ENCODE measurements at regions not wholly inside any gene's neighbourhood (a gene's known extent, or its start where the extent isn't known, plus 50 kb on each side); places are given as distances from the start of the nearest gene placed in this dataset.

- ChIA-PET POLR2A (no interaction called here), CTCF (no interaction called here)
- Mint-ChIP-seq H3K36me3 (no peaks in the 10 kb centered on the region), H3K4me3 (no peak overlapping the region), H3K4me1 (no peaks in the 10 kb centered on the region), H3K27me3 (peaks cover 0 to 6% of the 10 kb centered on the region in 2 donors), H3K9me3 (peaks cover 0 to 10% (median 6%) of the 10 kb centered on the region in 3 donors), H3K27ac (no peak overlapping the region)
- WGBS (ENCODE audit: insufficient coverage): no CpG with 5 or more reads among the region's 3 CpGs
- Histone ChIP-seq H3K27ac (ENCODE audit: low read length) (no peak overlapping the region), H3K9me3 (no peaks in the 10 kb centered on the region), H3K4me3 (ENCODE audit: control insufficient read depth in 1 of 2, extremely low read depth in 1 of 2, low read length in 1 of 2) (no peak overlapping the region), H3K36me3 (ENCODE audit: control insufficient read depth in 2 of 2, extremely low read depth in 1 of 2, insufficient read depth in 1 of 2, low read length in 1 of 2) (no peaks in the 10 kb centered on the region), H3K27me3 (replicated peaks in 1 of 2; ENCODE audit: control insufficient read depth in 2 of 2, extremely low read depth in 1 of 2, insufficient read depth in 2 of 2, low read length in 1 of 2) (peaks cover 0 to 10% of the 10 kb centered on the region in 2 experiments), H3K4me1 (ENCODE audit: control insufficient read depth in 1 of 2, extremely low read depth in 1 of 2, insufficient read depth in 2 of 2, low read length in 2 of 2) (peaks cover 0 to 4% of the 10 kb centered on the region in 2 experiments)
- no peak for ATAC-seq (replicated peaks in 1 of 4)
- DNase-seq: no peak
Measured at GRCh38 chr12:124232654-124232987, 62.3 kb upstream of the RFLNA start.

- POLR2A ChIA-PET: no interaction called here
- ATAC-seq (replicated peaks in 1 of 4): no peak
- H3K36me3 ChIP-seq (ENCODE audit: control insufficient read depth in 2 of 2, extremely low read depth in 1 of 2, insufficient read depth in 1 of 2, low read length in 1 of 2): no peaks in the 10 kb centered on the region
- 100% methylated on average over 1 of the region's 5 CpGs for WGBS (ENCODE audit: insufficient coverage)
- H3K27ac Mint-ChIP-seq: no peak overlapping the region
- H3K9me3 ChIP-seq: no peaks in the 10 kb centered on the region
- peaks cover 0 to 5% of the 10 kb centered on the region in 2 experiments for H3K27me3 ChIP-seq (replicated peaks in 1 of 2; ENCODE audit: control insufficient read depth in 2 of 2, extremely low read depth in 1 of 2, insufficient read depth in 2 of 2, low read length in 1 of 2)
- H3K27ac ChIP-seq (ENCODE audit: low read length): no peak overlapping the region
- H3K9me3 Mint-ChIP-seq: peaks cover 0 to 10% (median 6%) of the 10 kb centered on the region in 3 donors
- H3K36me3 Mint-ChIP-seq: no peaks in the 10 kb centered on the region
- no peak overlapping the region for H3K4me3 ChIP-seq (ENCODE audit: control insufficient read depth in 1 of 2, extremely low read depth in 1 of 2, low read length in 1 of 2)
- no peaks in the 10 kb centered on the region for H3K4me1 Mint-ChIP-seq
- DNase-seq: no peak
- H3K4me3 Mint-ChIP-seq: no peak overlapping the region
- H3K4me1 ChIP-seq (ENCODE audit: control insufficient read depth in 1 of 2, extremely low read depth in 1 of 2, insufficient read depth in 2 of 2, low read length in 2 of 2): peaks cover 0 to under 1% of the 10 kb centered on the region in 2 experiments
- CTCF ChIA-PET: no interaction called here
- H3K27me3 Mint-ChIP-seq: peaks cover 3 to 6% of the 10 kb centered on the region in 2 donors
Measured at GRCh38 chr12:124233041-124233796, 61.7 kb upstream of the RFLNA start.

GRCh38 chr12:124233846-124234640 is 60.9 kb upstream of the RFLNA start:
- no peaks in the 10 kb centered on the region for H3K36me3 Mint-ChIP-seq
- Histone ChIP-seq H3K27ac (ENCODE audit: low read length) (no peak overlapping the region), H3K4me3 (ENCODE audit: control insufficient read depth in 1 of 2, extremely low read depth in 1 of 2, low read length in 1 of 2) (no peak overlapping the region), H3K27me3 (replicated peaks in 1 of 2; ENCODE audit: control insufficient read depth in 2 of 2, extremely low read depth in 1 of 2, insufficient read depth in 2 of 2, low read length in 1 of 2) (peaks cover 0 to 3% of the 10 kb centered on the region in 2 experiments), H3K36me3 (ENCODE audit: control insufficient read depth in 2 of 2, extremely low read depth in 1 of 2, insufficient read depth in 1 of 2, low read length in 1 of 2) (no peaks in the 10 kb centered on the region), H3K4me1 (ENCODE audit: control insufficient read depth in 1 of 2, extremely low read depth in 1 of 2, insufficient read depth in 2 of 2, low read length in 2 of 2) (no peaks in the 10 kb centered on the region), H3K9me3 (no peaks in the 10 kb centered on the region)
- H3K27ac Mint-ChIP-seq: no peak overlapping the region
- peaks cover 7 to 12% of the 10 kb centered on the region in 2 donors for H3K27me3 Mint-ChIP-seq
- DNase-seq (no peak), ATAC-seq (replicated peaks in 1 of 4) (no peak)
- POLR2A ChIA-PET: no interaction called here
- H3K9me3 Mint-ChIP-seq: peaks cover 0 to 10% (median 6%) of the 10 kb centered on the region in 3 donors
- WGBS (ENCODE audit: insufficient coverage): 89% methylated on average over 7 of the region's 8 CpGs
- H3K4me1 Mint-ChIP-seq: no peaks in the 10 kb centered on the region
- H3K4me3 Mint-ChIP-seq: no peak overlapping the region
- CTCF ChIA-PET: no interaction called here

DNA sequence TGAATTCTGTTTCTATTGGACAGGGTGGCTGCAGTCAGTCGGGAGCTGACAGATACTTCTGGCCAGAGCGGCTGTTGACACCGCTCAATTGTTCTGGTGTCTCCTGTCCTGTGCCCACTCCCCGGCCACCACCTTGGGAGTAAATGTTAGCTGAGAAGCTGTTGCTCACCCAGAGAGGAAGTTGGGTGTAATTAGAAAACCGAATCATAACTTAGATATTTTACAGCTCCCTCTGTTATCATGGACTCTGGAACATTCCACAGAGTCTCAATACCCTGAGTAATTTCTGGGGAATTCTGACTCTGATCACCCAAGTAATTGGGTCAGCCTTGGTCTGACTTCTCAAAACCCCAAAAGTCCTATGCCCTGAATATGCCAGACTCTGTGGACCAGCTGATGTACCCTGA is 58.3 kb upstream of the RFLNA start:
- Mint-ChIP-seq H3K27me3 (peaks cover 7 to 18% of the 10 kb centered on the region in 2 donors), H3K27ac (no peak overlapping the region), H3K36me3 (no peaks in the 10 kb centered on the region), H3K9me3 (peaks cover 0 to 6% (median 5%) of the 10 kb centered on the region in 3 donors), H3K4me3 (no peak overlapping the region), H3K4me1 (no peaks in the 10 kb centered on the region)
- H3K27me3 ChIP-seq (replicated peaks in 1 of 2; ENCODE audit: control insufficient read depth in 2 of 2, extremely low read depth in 1 of 2, insufficient read depth in 2 of 2, low read length in 1 of 2): peaks cover 0 to 8% of the 10 kb centered on the region in 2 experiments
- no CpG with 5 or more reads among the region's 5 CpGs for WGBS (ENCODE audit: insufficient coverage)
- no peaks in the 10 kb centered on the region for H3K36me3 ChIP-seq (ENCODE audit: control insufficient read depth in 2 of 2, extremely low read depth in 1 of 2, insufficient read depth in 1 of 2, low read length in 1 of 2)
- H3K4me1 ChIP-seq (ENCODE audit: control insufficient read depth in 1 of 2, extremely low read depth in 1 of 2, insufficient read depth in 2 of 2, low read length in 2 of 2): no peaks in the 10 kb centered on the region
- no peak for ATAC-seq (replicated peaks in 1 of 4)
- no peak overlapping the region for H3K4me3 ChIP-seq (ENCODE audit: control insufficient read depth in 1 of 2, extremely low read depth in 1 of 2, low read length in 1 of 2)
- ChIA-PET CTCF (no interaction called here), POLR2A (no interaction called here)
- no peaks in the 10 kb centered on the region for H3K9me3 ChIP-seq
- no peak overlapping the region for H3K27ac ChIP-seq (ENCODE audit: low read length)
- DNase-seq: no peak

GRCh38 chr12:124238886-124239285 is 56.0 kb upstream of the RFLNA start:
- no peaks in the 10 kb centered on the region for H3K4me1 Mint-ChIP-seq
- no peaks in the 10 kb centered on the region for H3K36me3 Mint-ChIP-seq
- Histone ChIP-seq H3K36me3 (ENCODE audit: control insufficient read depth in 2 of 2, extremely low read depth in 1 of 2, insufficient read depth in 1 of 2, low read length in 1 of 2) (no peaks in the 10 kb centered on the region), H3K4me1 (ENCODE audit: control insufficient read depth in 1 of 2, extremely low read depth in 1 of 2, insufficient read depth in 2 of 2, low read length in 2 of 2) (no peaks in the 10 kb centered on the region), H3K9me3 (no peaks in the 10 kb centered on the region), H3K27me3 (replicated peaks in 1 of 2; ENCODE audit: control insufficient read depth in 2 of 2, extremely low read depth in 1 of 2, insufficient read depth in 2 of 2, low read length in 1 of 2) (peaks cover 0 to 8% of the 10 kb centered on the region in 2 experiments), H3K27ac (ENCODE audit: low read length) (no peak overlapping the region), H3K4me3 (ENCODE audit: control insufficient read depth in 1 of 2, extremely low read depth in 1 of 2, low read length in 1 of 2) (no peak overlapping the region)
- H3K9me3 Mint-ChIP-seq: peaks cover 0 to 10% (median 5%) of the 10 kb centered on the region in 3 donors
- WGBS (ENCODE audit: insufficient coverage): no CpG with 5 or more reads among the region's 4 CpGs
- DNase-seq (no peak), ATAC-seq (replicated peaks in 1 of 4) (no peak)
- ChIA-PET POLR2A (no interaction called here), CTCF (interaction anchor here in 1 of 2 donors (0.5 kb wide), 1 partner anchor 50 kb away, joined by 4 read pairs; no protein-coding TSS in a partner anchor)
- H3K27me3 Mint-ChIP-seq: peaks cover 11 to 13% of the 10 kb centered on the region in 2 donors
- no peak overlapping the region for H3K27ac Mint-ChIP-seq
- no peak overlapping the region for H3K4me3 Mint-ChIP-seq

DNA sequence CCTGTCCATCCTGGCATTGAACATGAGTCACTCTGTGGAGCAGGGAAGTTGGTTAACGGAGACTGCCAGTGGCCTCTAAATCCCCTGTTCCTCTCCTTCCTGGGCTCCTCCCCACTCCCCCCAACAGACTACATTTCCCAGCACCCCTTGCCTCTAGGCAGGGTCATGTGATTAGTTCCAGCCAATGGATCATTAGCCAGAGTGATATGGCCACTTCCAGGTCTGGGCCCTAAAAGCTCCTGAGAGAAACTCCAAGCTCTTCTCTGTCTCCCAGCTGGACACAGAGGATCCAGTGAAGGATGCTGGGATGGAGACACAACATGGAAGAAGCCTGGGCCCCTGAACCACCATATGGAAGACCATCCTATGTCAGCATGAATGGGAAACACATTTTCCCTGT is 54.4 kb upstream of the RFLNA start:
- no peak for DNase-seq
- ATAC-seq (replicated peaks in 1 of 4): no peak
- Histone ChIP-seq H3K27ac (ENCODE audit: low read length) (no peak overlapping the region), H3K4me1 (ENCODE audit: control insufficient read depth in 1 of 2, extremely low read depth in 1 of 2, insufficient read depth in 2 of 2, low read length in 2 of 2) (no peaks in the 10 kb centered on the region), H3K4me3 (ENCODE audit: control insufficient read depth in 1 of 2, extremely low read depth in 1 of 2, low read length in 1 of 2) (no peak overlapping the region), H3K36me3 (ENCODE audit: control insufficient read depth in 2 of 2, extremely low read depth in 1 of 2, insufficient read depth in 1 of 2, low read length in 1 of 2) (no peaks in the 10 kb centered on the region), H3K9me3 (no peaks in the 10 kb centered on the region), H3K27me3 (replicated peaks in 1 of 2; ENCODE audit: control insufficient read depth in 2 of 2, extremely low read depth in 1 of 2, insufficient read depth in 2 of 2, low read length in 1 of 2) (peaks cover 0 to 8% of the 10 kb centered on the region in 2 experiments)
- WGBS (ENCODE audit: insufficient coverage): 100% methylated on average over 1 of the region's 1 CpG
- Mint-ChIP-seq H3K4me1 (no peaks in the 10 kb centered on the region), H3K9me3 (peaks cover 0 to 11% (median 4%) of the 10 kb centered on the region in 3 donors), H3K27me3 (peaks cover 13 to 16% of the 10 kb centered on the region in 2 donors), H3K27ac (no peak overlapping the region), H3K4me3 (no peak overlapping the region), H3K36me3 (no peaks in the 10 kb centered on the region)
- POLR2A ChIA-PET: no interaction called here
- CTCF ChIA-PET: no interaction called here

Measured in T-cell (primary cell).